Fibroblast of lung (primary cell): ENCODE measurements at regions not wholly inside any gene's neighbourhood (a gene's known extent, or its start where the extent isn't known, plus 50 kb on each side); places are given as distances from the start of the nearest gene placed in this dataset.

Experiments used
- EZH2 ChIP-seq: IDR thresholded peaks from 2 replicates; pipeline ENCODE4 v1.5.1; 2012; ENCODE audit warnings: low read length, control low read depth, mild to moderate bottlenecking; ENCODE audit errors: missing control alignments
- TF ChIP-seq, protein P1 (sequence below), 2 donors: IDR thresholded peaks in 1 of 2; conservative IDR thresholded peaks in 1 of 2; 1 replicate in 1 of 2; 2 replicates in 1 of 2; pipeline ENCODE4 v1.5.1; 2011 to 2012; ENCODE audit warnings: low read length in 2 of 2, control low read depth in 1 of 2, inconsistent platforms in 1 of 2, low read depth in 1 of 2, mild to moderate bottlenecking in 1 of 2

DNA sequence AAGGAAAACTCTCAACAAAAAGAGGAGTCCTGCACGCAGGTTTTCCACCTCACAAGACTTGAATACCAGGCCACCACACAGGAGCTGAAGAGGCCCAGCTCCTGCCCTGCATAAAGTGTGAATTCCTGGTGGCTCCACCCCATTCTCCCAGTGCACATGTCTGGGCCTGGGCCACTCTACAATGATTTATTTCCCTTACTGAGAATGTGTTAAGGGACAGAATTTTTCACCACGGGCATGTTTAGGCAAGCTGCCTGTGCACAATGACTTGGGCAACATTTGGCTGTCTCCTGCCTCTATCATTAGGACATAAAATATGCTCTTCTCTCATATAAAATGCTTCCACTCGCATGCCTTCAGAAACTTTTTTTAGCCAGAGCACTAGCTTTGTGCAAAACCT is 197.1 kb downstream of the SLC7A11 start:
- TF ChIP-seq EZH2, result no peak
- TF ChIP-seq, protein P1, sequence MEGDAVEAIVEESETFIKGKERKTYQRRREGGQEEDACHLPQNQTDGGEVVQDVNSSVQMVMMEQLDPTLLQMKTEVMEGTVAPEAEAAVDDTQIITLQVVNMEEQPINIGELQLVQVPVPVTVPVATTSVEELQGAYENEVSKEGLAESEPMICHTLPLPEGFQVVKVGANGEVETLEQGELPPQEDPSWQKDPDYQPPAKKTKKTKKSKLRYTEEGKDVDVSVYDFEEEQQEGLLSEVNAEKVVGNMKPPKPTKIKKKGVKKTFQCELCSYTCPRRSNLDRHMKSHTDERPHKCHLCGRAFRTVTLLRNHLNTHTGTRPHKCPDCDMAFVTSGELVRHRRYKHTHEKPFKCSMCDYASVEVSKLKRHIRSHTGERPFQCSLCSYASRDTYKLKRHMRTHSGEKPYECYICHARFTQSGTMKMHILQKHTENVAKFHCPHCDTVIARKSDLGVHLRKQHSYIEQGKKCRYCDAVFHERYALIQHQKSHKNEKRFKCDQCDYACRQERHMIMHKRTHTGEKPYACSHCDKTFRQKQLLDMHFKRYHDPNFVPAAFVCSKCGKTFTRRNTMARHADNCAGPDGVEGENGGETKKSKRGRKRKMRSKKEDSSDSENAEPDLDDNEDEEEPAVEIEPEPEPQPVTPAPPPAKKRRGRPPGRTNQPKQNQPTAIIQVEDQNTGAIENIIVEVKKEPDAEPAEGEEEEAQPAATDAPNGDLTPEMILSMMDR (conservative IDR thresholded peaks at IDR 0.05 in 1 of 2, IDR thresholded peaks at IDR 0.05 in 1 of 2; ENCODE audit: low read depth in 1 of 2, low read length in 2 of 2), result no peak
